Kidney (tissue), 13 donors: ENCODE measurements at regions not wholly inside any gene's neighbourhood (a gene's known extent, or its start where the extent isn't known, plus 50 kb on each side); places are given as distances from the start of the nearest gene placed in this dataset.

Experiments used
- DNase-seq, 5 donors: peaks; one replicate each; pipeline ENCODE4 v3.0.0-alpha.2; 2013 to 2020
- FAIRE-seq: peaks from 2 replicates; lab custom pipeline; 2012; peaks lifted over from hg19 to GRCh38; lab: Jason Lieb, UNC
- H3K27ac ChIP-seq, 2 donors: one replicate each; pipeline ENCODE4 v1.7.0; 2013; ENCODE audit warnings: low read depth in 2 of 2, low read length in 2 of 2, inconsistent platforms in 1 of 2
- H3K27me3 ChIP-seq: one replicate; pipeline ENCODE4 v1.7.1; 2013; ENCODE audit warnings: low read length, inconsistent platforms; ENCODE audit not compliant: control insufficient read depth, insufficient read depth
- H3K36me3 ChIP-seq, 3 donors: one replicate each; pipeline versions ENCODE4 v1.7.0 to v1.7.1; 2013; ENCODE audit warnings: low read length in 3 of 3, control low read depth in 1 of 3, inconsistent platforms in 1 of 3; ENCODE audit not compliant: insufficient read depth in 3 of 3, control insufficient read depth in 2 of 3
- H3K4me1 ChIP-seq, 3 donors: one replicate each; pipeline versions ENCODE4 v1.7.0 to v1.7.1; 2013; ENCODE audit warnings: low read length in 3 of 3, inconsistent platforms in 1 of 3, low read depth in 1 of 3; ENCODE audit not compliant: control insufficient read depth in 2 of 3, insufficient read depth in 2 of 3
- H3K4me3 ChIP-seq, 3 donors: one replicate each; pipeline versions ENCODE4 v1.7.0 to v1.8.1; 2013; ENCODE audit warnings: low read length in 3 of 3, control low read depth in 1 of 3, inconsistent platforms in 1 of 3
- H3K9ac ChIP-seq, 3 donors: one replicate each; pipeline versions ENCODE4 v1.7.0 to v1.7.1; 2013; ENCODE audit warnings: low read length in 3 of 3, control low read depth in 1 of 3, inconsistent platforms in 1 of 3
- H3K9me3 ChIP-seq, 3 donors: one replicate each; pipeline versions ENCODE4 v1.7.0 to v1.7.1; 2013; ENCODE audit warnings: low read length in 3 of 3, control low read depth in 1 of 3, inconsistent platforms in 1 of 3; ENCODE audit not compliant: control insufficient read depth in 2 of 3, insufficient read depth in 1 of 3
- CTCF ChIP-seq: IDR thresholded peaks from 3 replicates; pipeline ENCODE4 v1.5.1; 2012; ENCODE audit warnings: mild to moderate bottlenecking, moderate library complexity, borderline replicate concordance; ENCODE audit not compliant: insufficient read depth; ENCODE audit errors: extremely low read depth
- intact Hi-C: fragments of 100-400 bp; cut with DNase I; formaldehyde crosslinking; loops from one replicate; pipeline ENCODE4 v1.11.1; 2022
- donor health status: control.
- donor health status: control.
- donor health status: control.
- donor health status: control.
- donor health status: control.
- donor health status: DM: yes; HTN: yes; CAD: no.
- donor health status: Normal renal cell carcinoma (clear cell type).

GRCh38 chr21:38712071-38712470, 93.7 kb upstream of the ETS2 start:
- H3K36me3 ChIP-seq, result no peaks in the 10 kb centered on the region
- FAIRE-seq (no peak), DNase-seq (peak in 2 of 5 donors; percentile 5 to 28)
- intact Hi-C loops, result no loop called here
- no peak overlapping the region for H3K4me3 ChIP-seq
- no peaks in the 10 kb centered on the region for H3K4me1 ChIP-seq
- TF ChIP-seq CTCF, result no peak
- H3K27me3 ChIP-seq, result no peaks in the 10 kb centered on the region
- no peak overlapping the region for H3K27ac ChIP-seq
- no peak overlapping the region for H3K9ac ChIP-seq
- no peaks in the 10 kb centered on the region for H3K9me3 ChIP-seq

DNA sequence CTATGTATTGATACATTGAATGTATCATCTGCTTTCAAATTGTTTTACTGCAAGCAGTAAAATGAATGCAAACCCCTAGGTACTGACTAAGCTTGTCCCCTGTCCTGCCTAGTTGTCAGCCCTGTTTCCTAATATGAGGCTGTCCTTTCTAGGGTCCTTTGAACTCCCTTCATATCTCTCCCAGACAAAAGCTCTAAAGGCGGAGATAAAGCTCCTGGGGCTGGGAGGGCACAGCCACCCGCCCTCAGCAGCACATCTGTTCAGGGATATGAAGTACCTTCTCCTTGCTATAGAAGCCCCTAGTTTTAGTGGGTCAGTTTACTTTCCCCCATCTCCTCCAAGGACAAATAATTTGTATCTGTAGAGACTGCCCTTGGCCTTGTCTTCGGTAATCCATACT, 93.1 kb upstream of the ETS2 start:
- FAIRE-seq (no peak), DNase-seq (no peak)
- no peaks in the 10 kb centered on the region for H3K4me1 ChIP-seq
- no peak overlapping the region for H3K9ac ChIP-seq
- H3K9me3 ChIP-seq, result no peaks in the 10 kb centered on the region
- H3K27ac ChIP-seq, result no peak overlapping the region
- H3K36me3 ChIP-seq, result no peaks in the 10 kb centered on the region
- no peak overlapping the region for H3K4me3 ChIP-seq
- H3K27me3 ChIP-seq, result no peaks in the 10 kb centered on the region
- TF ChIP-seq CTCF, result no peak
- intact Hi-C loops, result no loop called here

- no peak overlapping the region for H3K4me3 ChIP-seq
- FAIRE-seq (no peak), DNase-seq (no peak)
- intact Hi-C loops, result no loop called here
- no peak overlapping the region for H3K9ac ChIP-seq
- no peaks in the 10 kb centered on the region for H3K36me3 ChIP-seq
- no peak overlapping the region for H3K27ac ChIP-seq
- no peaks in the 10 kb centered on the region for H3K4me1 ChIP-seq
- no peaks in the 10 kb centered on the region for H3K9me3 ChIP-seq
- no peaks in the 10 kb centered on the region for H3K27me3 ChIP-seq
- no peak for TF ChIP-seq CTCF
Observed at GRCh38 chr21:38714039-38714817, 91.5 kb upstream of the ETS2 start.
